ENCODE measurements at regions not wholly inside any gene's neighbourhood (a gene's known extent, or its start where the extent isn't known, plus 50 kb on each side); places are given as distances from the start of the nearest gene placed in this dataset.

GRCh38 chr5:52498607-52499006 lies 289.1 kb upstream of the ITGA1 start:
- no peak overlapping the region for H3K4me3 Mint-ChIP-seq
- TF ChIP-seq, protein P1, sequence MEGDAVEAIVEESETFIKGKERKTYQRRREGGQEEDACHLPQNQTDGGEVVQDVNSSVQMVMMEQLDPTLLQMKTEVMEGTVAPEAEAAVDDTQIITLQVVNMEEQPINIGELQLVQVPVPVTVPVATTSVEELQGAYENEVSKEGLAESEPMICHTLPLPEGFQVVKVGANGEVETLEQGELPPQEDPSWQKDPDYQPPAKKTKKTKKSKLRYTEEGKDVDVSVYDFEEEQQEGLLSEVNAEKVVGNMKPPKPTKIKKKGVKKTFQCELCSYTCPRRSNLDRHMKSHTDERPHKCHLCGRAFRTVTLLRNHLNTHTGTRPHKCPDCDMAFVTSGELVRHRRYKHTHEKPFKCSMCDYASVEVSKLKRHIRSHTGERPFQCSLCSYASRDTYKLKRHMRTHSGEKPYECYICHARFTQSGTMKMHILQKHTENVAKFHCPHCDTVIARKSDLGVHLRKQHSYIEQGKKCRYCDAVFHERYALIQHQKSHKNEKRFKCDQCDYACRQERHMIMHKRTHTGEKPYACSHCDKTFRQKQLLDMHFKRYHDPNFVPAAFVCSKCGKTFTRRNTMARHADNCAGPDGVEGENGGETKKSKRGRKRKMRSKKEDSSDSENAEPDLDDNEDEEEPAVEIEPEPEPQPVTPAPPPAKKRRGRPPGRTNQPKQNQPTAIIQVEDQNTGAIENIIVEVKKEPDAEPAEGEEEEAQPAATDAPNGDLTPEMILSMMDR (IDR thresholded peaks at IDR 0.05; ENCODE audit: unreplicated experiment in 3 of 3) = no peak
- no peaks in the 10 kb centered on the region for H3K36me3 Mint-ChIP-seq (ENCODE audit: low read depth)
- no peaks in the 10 kb centered on the region for H3K27me3 Mint-ChIP-seq (ENCODE audit: low read depth)
- no peaks in the 10 kb centered on the region for H3K4me1 Mint-ChIP-seq
- H3K9me3 Mint-ChIP-seq = no peaks in the 10 kb centered on the region
- no peak overlapping the region for H3K27ac Mint-ChIP-seq

- Mint-ChIP-seq H3K36me3 (ENCODE audit: low read depth) (no peaks in the 10 kb centered on the region), H3K4me3 (no peak overlapping the region)
These were observed 285.2 kb upstream of the ITGA1 start for GRCh38 chr5:52502460-52502999.

GRCh38 chr5:52504584-52505240 lies 283.0 kb upstream of the ITGA1 start:
- Mint-ChIP-seq H3K9me3 (no peaks in the 10 kb centered on the region), H3K27me3 (ENCODE audit: low read depth) (no peaks in the 10 kb centered on the region), H3K4me1 (no peaks in the 10 kb centered on the region), H3K4me3 (no peak overlapping the region), H3K36me3 (ENCODE audit: low read depth) (no peaks in the 10 kb centered on the region), H3K27ac (no peak overlapping the region)
- TF ChIP-seq, protein P1 (IDR thresholded peaks at IDR 0.05; ENCODE audit: unreplicated experiment in 3 of 3) = no peak

More at GRCh38 chr5:52502460-52502999, 285.2 kb upstream of the ITGA1 start:
- no peak overlapping the region for H3K27ac Mint-ChIP-seq
- no peaks in the 10 kb centered on the region for H3K9me3 Mint-ChIP-seq
- H3K4me1 Mint-ChIP-seq = no peaks in the 10 kb centered on the region
- H3K27me3 Mint-ChIP-seq (ENCODE audit: low read depth) = no peaks in the 10 kb centered on the region
- TF ChIP-seq, protein P1 (IDR thresholded peaks at IDR 0.05; ENCODE audit: unreplicated experiment in 3 of 3) = no peak

DNA sequence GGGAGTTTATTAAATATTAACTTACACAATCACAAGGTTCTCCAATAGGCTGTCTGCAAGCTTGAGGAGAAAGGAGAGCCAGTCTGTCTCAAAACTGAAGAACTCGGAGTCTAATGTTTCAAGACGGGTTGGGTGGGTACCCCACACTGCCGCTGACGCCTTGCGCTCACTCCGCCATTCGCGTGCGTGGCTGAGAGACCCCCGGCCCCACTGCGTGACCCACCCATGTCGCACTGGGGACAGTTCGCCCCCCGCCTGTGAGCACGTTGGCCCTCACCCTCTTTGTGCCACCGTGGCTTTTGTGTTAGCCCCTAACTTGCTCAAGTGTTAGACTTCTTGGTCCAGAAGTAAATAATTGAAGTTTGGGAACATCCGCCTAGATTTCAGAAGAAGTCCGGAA lies 270.0 kb upstream of the ITGA1 start:
- TF ChIP-seq, protein P1 (IDR thresholded peaks at IDR 0.05; ENCODE audit: unreplicated experiment in 3 of 3) = no peak
- Mint-ChIP-seq H3K4me3 (no peak overlapping the region), H3K36me3 (ENCODE audit: low read depth) (no peaks in the 10 kb centered on the region), H3K27me3 (ENCODE audit: low read depth) (no peaks in the 10 kb centered on the region), H3K27ac (no peak overlapping the region), H3K4me1 (no peaks in the 10 kb centered on the region), H3K9me3 (peaks cover 6% of the 10 kb centered on the region)

DNA sequence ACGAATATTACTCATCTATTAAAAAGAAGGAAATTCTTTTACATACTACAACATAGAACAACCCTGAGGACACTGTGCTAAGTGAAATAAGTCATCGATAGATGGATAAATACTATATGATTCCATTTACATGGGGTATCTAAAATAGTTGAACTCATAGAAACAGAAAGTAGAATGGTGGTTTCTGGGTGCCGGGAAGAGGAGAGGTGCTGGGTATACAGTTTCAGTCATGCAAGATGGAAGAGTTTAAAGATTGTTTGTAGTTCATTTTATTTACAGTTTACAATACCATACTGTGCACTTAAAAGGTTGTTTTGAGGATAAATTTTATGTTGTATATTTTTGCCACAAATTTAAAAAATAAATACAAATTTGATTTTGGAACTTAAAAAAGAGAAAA lies 267.5 kb upstream of the ITGA1 start:
- TF ChIP-seq, protein P1 (IDR thresholded peaks at IDR 0.05; ENCODE audit: unreplicated experiment in 3 of 3) = no peak
- H3K27ac Mint-ChIP-seq = no peak overlapping the region
- no peak overlapping the region for H3K4me3 Mint-ChIP-seq
- no peaks in the 10 kb centered on the region for H3K9me3 Mint-ChIP-seq
- no peaks in the 10 kb centered on the region for H3K4me1 Mint-ChIP-seq
- no peaks in the 10 kb centered on the region for H3K36me3 Mint-ChIP-seq (ENCODE audit: low read depth)
- no peaks in the 10 kb centered on the region for H3K27me3 Mint-ChIP-seq (ENCODE audit: low read depth)

GRCh38 chr5:52521236-52521635 lies 266.5 kb upstream of the ITGA1 start:
- no peaks in the 10 kb centered on the region for H3K4me1 Mint-ChIP-seq
- peak overlapping the region; percentile 41 to 64 (median 46) for H3K27ac Mint-ChIP-seq
- no peaks in the 10 kb centered on the region for H3K9me3 Mint-ChIP-seq
- no peaks in the 10 kb centered on the region for H3K27me3 Mint-ChIP-seq (ENCODE audit: low read depth)
- no peak overlapping the region for H3K4me3 Mint-ChIP-seq
- TF ChIP-seq, protein P1 (IDR thresholded peaks at IDR 0.05; ENCODE audit: unreplicated experiment in 3 of 3) = no peak
- H3K36me3 Mint-ChIP-seq (ENCODE audit: low read depth) = no peaks in the 10 kb centered on the region

Data from nephron (organoid).